HL-60 (cell line): ENCODE measurements at regions not wholly inside any gene's neighbourhood (a gene's known extent, or its start where the extent isn't known, plus 50 kb on each side); places are given as distances from the start of the nearest gene placed in this dataset.

ENCODE experiments used
- DNase-seq, 2 experiments: peaks; one replicate each; pipeline ENCODE4 v3.0.0-alpha.2; 2010 to 2020; ENCODE audit warnings: low read depth in 1 of 2, low spot score in 1 of 2
- H3K27ac ChIP-seq: fragments of 250-450 bp; sonication (Bioruptor Pico); replicated peaks from 2 replicates; pipeline ENCODE4 v1.5.1; 2020; ENCODE audit warnings: mild to moderate bottlenecking, moderate library complexity
- H3K27me3 ChIP-seq: fragments of 250-450 bp; sonication (Bioruptor Pico); 2 replicates; pipeline ENCODE4 v1.5.1; 2021; ENCODE audit warnings: mild to moderate bottlenecking, moderate library complexity; ENCODE audit not compliant: insufficient read depth, poor library complexity, severe bottlenecking
- H3K4me3 ChIP-seq: replicated peaks from 2 replicates; pipeline ENCODE4 v1.5.1; 2011; ENCODE audit warnings: mild to moderate bottlenecking, control low read depth, low read length; ENCODE audit not compliant: insufficient read depth
- GABPA ChIP-seq: IDR thresholded peaks from 2 replicates; pipeline ENCODE4 v1.6.1; 2012; ENCODE audit warnings: low read depth
- POLR2AphosphoS5 ChIP-seq: IDR thresholded peaks from 2 replicates; pipeline ENCODE4 v1.6.1; 2012; ENCODE audit warnings: low read depth
- SPI1 ChIP-seq: IDR thresholded peaks from 2 replicates; pipeline ENCODE4 v1.6.1; 2012; ENCODE audit warnings: low read depth, mild to moderate bottlenecking, borderline replicate concordance
- TF ChIP-seq, protein P1 (sequence below): IDR thresholded peaks from one replicate; pipeline ENCODE4 v1.5.1; 2011; ENCODE audit warnings: low read length, control low read depth, inconsistent platforms; ENCODE audit not compliant: insufficient read depth
- TF ChIP-seq, protein P2 (sequence below): IDR thresholded peaks from 2 replicates; pipeline ENCODE4 v1.6.1; 2012; ENCODE audit warnings: low read depth; ENCODE audit not compliant: insufficient replicate concordance

DNA sequence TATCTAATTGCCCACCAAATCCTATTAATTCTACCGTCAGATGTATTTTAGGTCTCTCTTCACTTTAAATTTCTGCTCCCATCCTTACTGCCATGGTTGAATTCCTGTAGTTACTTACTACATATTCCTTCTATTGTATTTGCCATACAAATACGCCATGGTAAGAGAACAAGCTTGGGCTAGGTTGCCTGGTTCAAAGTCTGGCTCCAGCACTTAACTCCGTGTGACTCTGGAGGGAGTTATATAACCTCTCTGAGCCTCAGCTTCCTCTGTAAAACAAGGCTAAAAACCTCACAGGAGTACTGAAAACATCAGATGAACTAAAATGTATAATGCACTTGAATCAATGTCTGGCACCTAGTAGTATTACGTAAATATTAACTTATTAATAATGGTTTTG is 260.3 kb upstream of the RPS6KA3 start:
- Histone ChIP-seq H3K27me3 (no peaks in the 10 kb centered on the region), H3K4me3 (no peak overlapping the region), H3K27ac (no peak overlapping the region)
- TF ChIP-seq, protein P1, sequence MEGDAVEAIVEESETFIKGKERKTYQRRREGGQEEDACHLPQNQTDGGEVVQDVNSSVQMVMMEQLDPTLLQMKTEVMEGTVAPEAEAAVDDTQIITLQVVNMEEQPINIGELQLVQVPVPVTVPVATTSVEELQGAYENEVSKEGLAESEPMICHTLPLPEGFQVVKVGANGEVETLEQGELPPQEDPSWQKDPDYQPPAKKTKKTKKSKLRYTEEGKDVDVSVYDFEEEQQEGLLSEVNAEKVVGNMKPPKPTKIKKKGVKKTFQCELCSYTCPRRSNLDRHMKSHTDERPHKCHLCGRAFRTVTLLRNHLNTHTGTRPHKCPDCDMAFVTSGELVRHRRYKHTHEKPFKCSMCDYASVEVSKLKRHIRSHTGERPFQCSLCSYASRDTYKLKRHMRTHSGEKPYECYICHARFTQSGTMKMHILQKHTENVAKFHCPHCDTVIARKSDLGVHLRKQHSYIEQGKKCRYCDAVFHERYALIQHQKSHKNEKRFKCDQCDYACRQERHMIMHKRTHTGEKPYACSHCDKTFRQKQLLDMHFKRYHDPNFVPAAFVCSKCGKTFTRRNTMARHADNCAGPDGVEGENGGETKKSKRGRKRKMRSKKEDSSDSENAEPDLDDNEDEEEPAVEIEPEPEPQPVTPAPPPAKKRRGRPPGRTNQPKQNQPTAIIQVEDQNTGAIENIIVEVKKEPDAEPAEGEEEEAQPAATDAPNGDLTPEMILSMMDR: no peak
- TF ChIP-seq POLR2AphosphoS5 (no peak), GABPA (no peak), SPI1 (no peak)
- TF ChIP-seq, protein P2, sequence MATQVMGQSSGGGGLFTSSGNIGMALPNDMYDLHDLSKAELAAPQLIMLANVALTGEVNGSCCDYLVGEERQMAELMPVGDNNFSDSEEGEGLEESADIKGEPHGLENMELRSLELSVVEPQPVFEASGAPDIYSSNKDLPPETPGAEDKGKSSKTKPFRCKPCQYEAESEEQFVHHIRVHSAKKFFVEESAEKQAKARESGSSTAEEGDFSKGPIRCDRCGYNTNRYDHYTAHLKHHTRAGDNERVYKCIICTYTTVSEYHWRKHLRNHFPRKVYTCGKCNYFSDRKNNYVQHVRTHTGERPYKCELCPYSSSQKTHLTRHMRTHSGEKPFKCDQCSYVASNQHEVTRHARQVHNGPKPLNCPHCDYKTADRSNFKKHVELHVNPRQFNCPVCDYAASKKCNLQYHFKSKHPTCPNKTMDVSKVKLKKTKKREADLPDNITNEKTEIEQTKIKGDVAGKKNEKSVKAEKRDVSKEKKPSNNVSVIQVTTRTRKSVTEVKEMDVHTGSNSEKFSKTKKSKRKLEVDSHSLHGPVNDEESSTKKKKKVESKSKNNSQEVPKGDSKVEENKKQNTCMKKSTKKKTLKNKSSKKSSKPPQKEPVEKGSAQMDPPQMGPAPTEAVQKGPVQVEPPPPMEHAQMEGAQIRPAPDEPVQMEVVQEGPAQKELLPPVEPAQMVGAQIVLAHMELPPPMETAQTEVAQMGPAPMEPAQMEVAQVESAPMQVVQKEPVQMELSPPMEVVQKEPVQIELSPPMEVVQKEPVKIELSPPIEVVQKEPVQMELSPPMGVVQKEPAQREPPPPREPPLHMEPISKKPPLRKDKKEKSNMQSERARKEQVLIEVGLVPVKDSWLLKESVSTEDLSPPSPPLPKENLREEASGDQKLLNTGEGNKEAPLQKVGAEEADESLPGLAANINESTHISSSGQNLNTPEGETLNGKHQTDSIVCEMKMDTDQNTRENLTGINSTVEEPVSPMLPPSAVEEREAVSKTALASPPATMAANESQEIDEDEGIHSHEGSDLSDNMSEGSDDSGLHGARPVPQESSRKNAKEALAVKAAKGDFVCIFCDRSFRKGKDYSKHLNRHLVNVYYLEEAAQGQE: no peak
- no peak for DNase-seq

DNA sequence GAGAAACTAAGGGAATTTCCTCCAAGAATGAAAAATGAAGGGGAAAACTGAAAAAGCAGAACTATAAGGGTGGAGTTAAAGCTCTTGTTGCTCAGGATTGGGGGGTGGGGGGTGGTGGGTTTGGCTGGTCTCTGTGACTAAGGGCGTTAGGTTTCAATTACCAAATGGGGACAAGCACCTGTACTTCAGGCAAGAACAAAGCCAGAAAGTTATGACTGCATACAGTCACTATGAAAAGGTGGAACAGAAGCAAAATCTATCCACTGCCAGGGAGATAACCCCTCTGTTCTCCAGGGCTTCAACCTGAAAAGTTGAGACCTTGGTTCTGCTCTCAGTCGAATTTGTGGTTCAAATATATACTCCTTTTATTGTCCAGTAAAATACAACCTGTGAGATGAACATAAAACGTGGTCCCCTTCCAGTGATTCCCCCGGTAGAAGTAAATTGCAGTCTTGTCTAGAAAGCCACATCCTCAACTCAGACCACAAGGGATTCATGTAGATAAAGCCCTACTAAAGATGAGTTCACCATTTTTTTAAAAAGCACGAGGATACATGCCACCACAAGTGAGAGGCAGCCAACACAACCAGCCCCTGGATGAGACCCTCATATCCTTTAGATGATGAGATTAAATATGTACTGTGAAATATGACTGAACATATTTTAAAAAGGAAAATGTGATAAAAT is 257.1 kb upstream of the RPS6KA3 start:
- H3K4me3 ChIP-seq: no peak overlapping the region
- TF ChIP-seq, protein P1: no peak
- TF ChIP-seq POLR2AphosphoS5: no peak
- TF ChIP-seq, protein P2: no peak
- TF ChIP-seq SPI1: no peak
- no peak for TF ChIP-seq GABPA
- DNase-seq: no peak
- no peak overlapping the region for H3K27ac ChIP-seq
- H3K27me3 ChIP-seq: no peaks in the 10 kb centered on the region

DNA sequence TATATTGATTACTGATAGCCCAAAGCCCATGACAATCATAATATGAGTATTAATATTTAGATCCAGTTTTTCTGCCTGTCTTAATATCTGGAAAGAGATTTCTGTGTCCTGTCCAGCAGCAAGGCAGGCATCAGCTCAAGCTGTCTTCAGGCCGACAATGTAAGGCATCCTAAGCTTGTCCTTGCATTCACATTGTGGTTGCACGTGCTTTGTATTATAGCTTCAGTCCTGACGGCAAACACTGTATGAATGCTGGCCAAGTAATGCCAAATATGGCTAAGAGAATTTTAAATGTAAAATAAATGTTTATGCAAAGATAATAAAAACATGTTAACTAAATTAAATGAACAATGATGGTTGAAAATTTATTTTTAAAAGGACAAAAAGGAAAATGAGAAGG is 255.7 kb upstream of the RPS6KA3 start:
- TF ChIP-seq POLR2AphosphoS5: no peak
- TF ChIP-seq, protein P1: no peak
- TF ChIP-seq, protein P2: no peak
- TF ChIP-seq SPI1: no peak
- no peak for TF ChIP-seq GABPA
- DNase-seq: no peak
- Histone ChIP-seq H3K27ac (no peak overlapping the region), H3K27me3 (no peaks in the 10 kb centered on the region), H3K4me3 (no peak overlapping the region)
